ENCODE measurements at regions not wholly inside any gene's neighbourhood (a gene's known extent, or its start where the extent isn't known, plus 50 kb on each side); places are given as distances from the start of the nearest gene placed in this dataset.
"Not testable (repeated sequence)": the region's sequence is repeated elsewhere in the genome, so short reads cannot be mapped to it uniquely, and the experiment has no call there.

DNA sequence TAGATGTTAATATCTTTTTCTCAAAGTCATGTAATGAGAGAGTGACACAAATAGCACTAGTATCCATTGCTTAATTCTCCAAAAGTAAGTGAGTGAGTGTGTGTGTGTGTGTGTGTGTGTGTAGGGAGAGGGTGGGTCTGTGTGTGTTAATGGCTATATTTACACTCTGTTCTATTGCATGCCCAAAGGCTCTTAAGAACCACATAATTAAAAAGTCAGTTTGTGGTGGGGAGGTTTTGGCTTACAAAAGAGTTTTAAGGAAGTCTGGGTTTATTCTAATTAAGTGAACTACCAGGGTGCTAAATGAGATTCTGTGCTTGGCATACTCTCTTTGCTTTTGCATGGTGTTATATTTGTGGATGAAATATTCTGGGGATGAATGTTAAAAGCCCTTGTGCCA lies 1897.6 kb upstream of the FLRT2 start:
- DNase-seq (ENCODE audit: low read depth) = no peak
- no peak for TF ChIP-seq CTCF (IDR thresholded peaks at IDR 0.05; ENCODE audit: insufficient read depth, low read depth, low read length, missing control alignments)
- no peak overlapping the region for H3K4me3 ChIP-seq (ENCODE audit: low read length)

GRCh38 chr14:83638748-83639504 lies 1891.0 kb upstream of the FLRT2 start:
- TF ChIP-seq CTCF (IDR thresholded peaks at IDR 0.05; ENCODE audit: insufficient read depth, low read depth, low read length, missing control alignments) = no peak
- DNase-seq (ENCODE audit: low read depth) = no peak

DNA sequence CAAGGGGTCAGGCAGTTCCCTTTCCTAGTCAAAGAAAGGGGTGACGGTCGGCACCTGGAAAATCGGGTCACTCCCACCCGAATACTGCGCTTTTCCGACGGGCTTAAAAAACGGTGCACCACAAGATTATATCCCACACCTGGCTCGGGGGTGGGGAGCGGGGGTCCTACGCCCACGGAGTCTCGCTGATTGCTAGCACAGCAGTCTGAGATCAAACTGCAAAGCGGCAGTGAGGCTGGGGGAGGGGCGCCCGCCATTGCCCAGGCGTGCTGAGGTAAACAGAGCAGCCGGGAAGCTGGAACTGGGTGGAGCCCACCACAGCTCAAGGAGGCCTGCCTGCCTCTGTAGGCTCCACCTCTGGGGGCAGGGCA lies 1890.5 kb upstream of the FLRT2 start:
- not testable (repeated sequence) for DNase-seq (ENCODE audit: low read depth); H3K4me3 ChIP-seq (ENCODE audit: low read length)

More at GRCh38 chr14:83638748-83639504, 1891.0 kb upstream of the FLRT2 start:
- H3K4me3 ChIP-seq (ENCODE audit: low read length) = no peak overlapping the region

GRCh38 chr14:83646228-83646627 lies 1883.7 kb upstream of the FLRT2 start:
- no peak overlapping the region for H3K4me3 ChIP-seq (ENCODE audit: low read length)
- no peak for DNase-seq (ENCODE audit: low read depth)
- TF ChIP-seq CTCF (IDR thresholded peaks at IDR 0.05; ENCODE audit: insufficient read depth, low read depth, low read length, missing control alignments) = no peak

DNA sequence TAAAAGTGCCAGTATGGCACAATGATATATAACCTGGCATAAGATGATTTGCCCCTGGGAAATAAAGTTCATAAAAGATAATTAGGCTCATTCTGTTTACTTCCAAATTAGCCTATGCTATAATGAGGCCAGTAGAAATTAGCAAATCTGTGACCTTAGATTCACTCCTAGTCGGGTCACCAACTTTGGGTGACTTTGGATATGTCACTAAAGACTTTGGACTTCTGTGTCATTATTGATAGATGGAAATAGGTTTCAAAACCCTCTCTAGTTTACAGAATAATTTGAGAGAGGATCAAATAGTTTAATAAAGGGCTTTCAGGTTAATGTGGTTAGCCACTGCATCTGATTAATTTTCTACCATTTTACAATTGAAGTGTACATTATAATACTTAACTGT lies 1869.3 kb upstream of the FLRT2 start:
- no peak overlapping the region for H3K4me3 ChIP-seq (ENCODE audit: low read length)
- DNase-seq (ENCODE audit: low read depth) = no peak
- no peak for TF ChIP-seq CTCF (IDR thresholded peaks at IDR 0.05; ENCODE audit: insufficient read depth, low read depth, low read length, missing control alignments)

- no peak overlapping the region for H3K4me3 ChIP-seq (ENCODE audit: low read length)
- no peak for DNase-seq (ENCODE audit: low read depth)
- TF ChIP-seq CTCF (IDR thresholded peaks at IDR 0.05; ENCODE audit: insufficient read depth, low read depth, low read length, missing control alignments) = no peak
Measured at GRCh38 chr14:83664389-83664788, 1865.6 kb upstream of the FLRT2 start.

DNA sequence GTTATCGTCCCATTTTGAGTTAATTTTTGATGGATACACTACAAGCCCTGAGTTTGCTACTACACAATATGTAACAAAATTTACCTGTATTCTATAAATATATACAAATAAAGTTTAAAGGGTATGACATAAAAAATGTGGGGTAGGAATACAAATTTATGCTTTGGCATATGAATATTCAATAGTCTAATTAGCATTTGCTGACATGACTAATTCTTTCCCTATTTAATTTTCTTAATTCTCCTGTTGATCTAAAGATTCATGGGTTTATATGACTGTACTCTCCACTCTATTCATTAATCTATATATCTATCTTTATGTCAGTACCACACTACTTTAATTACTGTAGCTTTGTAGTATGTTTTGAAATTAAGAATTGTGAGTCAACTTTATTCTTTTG lies 1840.7 kb upstream of the FLRT2 start:
- no peak overlapping the region for H3K4me3 ChIP-seq (ENCODE audit: low read length)
- no peak for TF ChIP-seq CTCF (IDR thresholded peaks at IDR 0.05; ENCODE audit: insufficient read depth, low read depth, low read length, missing control alignments)
- DNase-seq (ENCODE audit: low read depth) = no peak
